Epithelial cell of esophagus (primary cell): ENCODE measurements at regions not wholly inside any gene's neighbourhood (a gene's known extent, or its start where the extent isn't known, plus 50 kb on each side); places are given as distances from the start of the nearest gene placed in this dataset.

Experiments
- DNase-seq: peaks from one replicate; pipeline ENCODE4 v3.0.0; 2010; ENCODE audit warnings: low read depth
- H3K4me3 ChIP-seq: 2 replicates; pipeline ENCODE4 v1.5.1; 2011; ENCODE audit warnings: mild to moderate bottlenecking, low read length, control low read depth
- TF ChIP-seq, protein P1 (sequence below): IDR thresholded peaks from 2 replicates; pipeline ENCODE4 v1.5.1; 2011; ENCODE audit warnings: low read depth, mild to moderate bottlenecking, low read length, control low read depth, inconsistent platforms; ENCODE audit not compliant: insufficient read depth; ENCODE audit errors: missing control alignments

DNA sequence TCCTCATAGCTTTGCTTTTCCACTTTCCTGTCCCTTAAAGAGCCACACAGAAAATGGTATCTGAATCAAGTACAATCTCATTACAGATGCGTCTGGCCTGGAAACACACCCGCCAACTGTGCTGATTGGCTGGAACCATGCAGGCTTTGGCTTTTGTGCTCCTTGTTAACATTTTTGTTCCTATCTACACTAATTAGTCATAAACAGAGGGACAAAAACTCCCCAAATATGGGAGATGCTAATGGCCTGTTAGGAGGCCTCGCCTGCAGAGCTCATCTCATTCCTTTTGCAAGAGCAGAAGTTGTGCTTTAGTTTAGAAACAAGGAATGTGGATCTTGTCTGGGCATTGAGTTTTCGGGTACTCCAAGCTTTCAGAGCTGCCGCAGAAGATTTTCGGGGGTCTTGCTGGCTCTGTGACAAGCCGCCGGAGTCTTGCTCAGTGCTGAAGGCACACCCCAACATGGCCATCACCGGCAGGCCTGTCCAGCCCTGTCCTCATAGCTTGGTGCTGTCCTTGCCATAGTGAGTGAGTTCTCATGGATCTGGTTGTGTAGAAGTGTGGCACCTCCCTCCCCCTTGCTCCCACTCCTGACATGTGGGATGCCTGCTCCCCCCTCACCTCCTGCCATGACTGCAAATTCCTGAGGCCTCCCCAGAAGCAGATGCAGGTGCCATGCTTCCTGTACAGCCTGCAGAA lies 69.8 kb downstream of the METRNL start:
- TF ChIP-seq, protein P1, sequence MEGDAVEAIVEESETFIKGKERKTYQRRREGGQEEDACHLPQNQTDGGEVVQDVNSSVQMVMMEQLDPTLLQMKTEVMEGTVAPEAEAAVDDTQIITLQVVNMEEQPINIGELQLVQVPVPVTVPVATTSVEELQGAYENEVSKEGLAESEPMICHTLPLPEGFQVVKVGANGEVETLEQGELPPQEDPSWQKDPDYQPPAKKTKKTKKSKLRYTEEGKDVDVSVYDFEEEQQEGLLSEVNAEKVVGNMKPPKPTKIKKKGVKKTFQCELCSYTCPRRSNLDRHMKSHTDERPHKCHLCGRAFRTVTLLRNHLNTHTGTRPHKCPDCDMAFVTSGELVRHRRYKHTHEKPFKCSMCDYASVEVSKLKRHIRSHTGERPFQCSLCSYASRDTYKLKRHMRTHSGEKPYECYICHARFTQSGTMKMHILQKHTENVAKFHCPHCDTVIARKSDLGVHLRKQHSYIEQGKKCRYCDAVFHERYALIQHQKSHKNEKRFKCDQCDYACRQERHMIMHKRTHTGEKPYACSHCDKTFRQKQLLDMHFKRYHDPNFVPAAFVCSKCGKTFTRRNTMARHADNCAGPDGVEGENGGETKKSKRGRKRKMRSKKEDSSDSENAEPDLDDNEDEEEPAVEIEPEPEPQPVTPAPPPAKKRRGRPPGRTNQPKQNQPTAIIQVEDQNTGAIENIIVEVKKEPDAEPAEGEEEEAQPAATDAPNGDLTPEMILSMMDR, result no peak
- no peak for DNase-seq
- no peak overlapping the region for H3K4me3 ChIP-seq

DNA sequence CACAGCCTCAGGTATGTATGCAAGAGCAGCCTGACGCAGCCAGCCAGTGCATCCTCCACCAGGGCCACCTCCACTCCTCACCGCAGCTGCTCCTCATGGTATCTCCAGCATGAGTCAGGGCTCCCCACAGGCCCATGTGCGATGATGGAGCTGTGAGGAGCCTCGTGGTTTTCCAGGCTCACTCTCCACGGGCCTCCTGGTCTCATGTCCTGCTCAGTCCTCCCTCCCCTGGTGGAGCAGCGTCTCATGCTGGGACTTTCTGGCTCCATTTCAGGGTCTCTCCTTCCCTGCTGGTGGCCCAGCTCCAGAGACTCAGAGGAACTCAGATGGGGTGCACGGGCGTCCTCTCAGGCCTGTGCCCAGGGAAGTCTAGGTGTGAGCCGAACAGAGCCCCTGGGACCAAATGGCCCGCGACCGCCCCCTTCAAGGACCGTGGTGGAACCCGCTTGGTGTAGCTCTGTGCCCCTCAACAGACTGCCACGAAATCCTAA lies 70.4 kb downstream of the METRNL start:
- no peak for DNase-seq
- no peak overlapping the region for H3K4me3 ChIP-seq
- TF ChIP-seq, protein P1, result no peak

DNA sequence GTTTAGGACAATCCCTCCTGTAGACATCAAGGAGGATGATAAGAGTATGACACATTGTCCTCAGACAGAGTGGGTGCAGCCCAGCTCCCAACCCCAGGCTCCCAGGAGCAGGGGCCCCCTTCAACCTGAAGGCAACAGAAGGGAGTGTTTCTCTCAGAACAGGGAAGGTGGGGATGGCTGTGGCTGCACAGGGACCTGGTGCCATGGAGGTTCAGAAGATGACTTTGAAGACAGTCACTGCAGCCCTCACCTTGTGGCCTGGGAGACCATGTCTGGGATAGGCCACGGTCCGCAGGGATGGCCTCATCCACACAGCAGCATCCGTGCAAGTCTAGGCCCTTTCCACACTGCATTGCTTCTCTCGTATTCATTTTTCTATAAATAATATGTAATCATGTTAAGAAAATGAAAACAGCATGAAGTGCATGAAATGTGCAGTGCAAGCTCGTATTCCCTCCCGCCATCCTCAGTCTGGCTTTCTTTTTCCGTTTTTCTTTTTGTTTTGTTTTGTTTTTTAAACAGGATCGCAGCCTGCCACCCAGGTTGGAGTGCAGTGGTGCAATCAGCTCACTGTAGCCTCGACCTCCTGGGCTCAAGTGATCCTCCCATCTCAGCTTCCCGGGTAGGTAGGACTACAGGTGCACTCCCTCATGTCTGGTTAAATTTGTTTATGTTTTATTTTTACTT lies 71.1 kb downstream of the METRNL start:
- TF ChIP-seq, protein P1, result no peak
- H3K4me3 ChIP-seq, result no peak overlapping the region
- no peak for DNase-seq

DNA sequence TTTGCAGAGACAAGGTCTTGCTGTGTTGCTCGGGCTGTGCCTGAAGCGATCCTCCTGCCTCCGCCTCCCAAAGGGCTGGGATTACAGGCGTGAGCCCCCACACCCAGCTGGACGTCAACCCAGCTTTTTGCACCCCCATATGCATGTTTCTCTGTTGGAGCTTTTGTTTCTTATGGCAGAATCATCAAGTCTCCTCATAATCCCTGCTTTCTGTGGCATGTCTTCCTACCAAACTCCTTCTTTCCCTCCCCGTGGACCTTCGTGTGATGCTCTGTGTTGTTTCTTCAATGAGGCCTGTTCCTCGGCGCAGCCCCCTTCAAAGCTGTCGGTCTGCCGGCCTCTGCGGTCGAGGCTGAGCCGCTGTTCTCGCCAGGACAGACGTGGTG lies 71.6 kb downstream of the METRNL start:
- no peak overlapping the region for H3K4me3 ChIP-seq
- TF ChIP-seq, protein P1, result no peak
- no peak for DNase-seq

DNA sequence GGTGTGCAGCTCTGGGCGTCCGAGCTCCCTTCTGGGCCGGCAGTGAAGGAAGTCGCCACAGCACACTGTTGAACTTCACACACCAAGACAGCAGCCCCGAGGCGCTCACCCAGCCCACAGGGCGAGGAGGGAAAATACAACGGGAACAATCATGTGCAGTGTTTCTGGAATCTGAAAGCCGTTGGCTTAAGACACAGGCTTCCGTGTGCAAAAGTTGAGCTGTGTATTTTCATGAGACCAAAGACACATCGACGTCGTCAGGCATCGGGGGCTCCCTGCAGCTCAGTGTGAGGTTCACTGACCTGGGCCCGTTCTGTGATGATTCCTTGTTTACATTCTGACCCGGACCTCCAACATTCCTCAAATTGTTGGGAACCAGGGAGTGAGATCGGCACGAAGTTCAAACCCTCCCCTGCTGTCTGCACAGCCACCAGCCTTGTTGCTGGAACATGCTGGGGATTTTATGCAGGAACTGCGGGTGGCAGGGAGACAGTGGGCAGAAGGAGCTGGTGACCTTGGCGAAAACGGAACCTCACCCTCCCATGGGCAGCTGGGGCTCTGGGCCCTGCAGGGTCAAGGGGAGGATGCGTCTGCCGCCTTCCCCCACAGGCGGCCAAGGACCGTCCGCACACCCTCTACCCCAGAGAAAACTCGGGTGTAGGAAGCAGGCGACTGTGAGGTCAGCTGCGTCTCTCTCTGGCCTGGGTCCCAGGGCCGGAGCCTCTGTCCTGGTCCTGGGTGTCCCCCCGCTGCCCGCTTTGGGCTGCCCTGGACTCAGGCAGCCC lies 72.2 kb downstream of the METRNL start:
- TF ChIP-seq, protein P1, result no peak
- no peak overlapping the region for H3K4me3 ChIP-seq
- DNase-seq, result no peak

DNA sequence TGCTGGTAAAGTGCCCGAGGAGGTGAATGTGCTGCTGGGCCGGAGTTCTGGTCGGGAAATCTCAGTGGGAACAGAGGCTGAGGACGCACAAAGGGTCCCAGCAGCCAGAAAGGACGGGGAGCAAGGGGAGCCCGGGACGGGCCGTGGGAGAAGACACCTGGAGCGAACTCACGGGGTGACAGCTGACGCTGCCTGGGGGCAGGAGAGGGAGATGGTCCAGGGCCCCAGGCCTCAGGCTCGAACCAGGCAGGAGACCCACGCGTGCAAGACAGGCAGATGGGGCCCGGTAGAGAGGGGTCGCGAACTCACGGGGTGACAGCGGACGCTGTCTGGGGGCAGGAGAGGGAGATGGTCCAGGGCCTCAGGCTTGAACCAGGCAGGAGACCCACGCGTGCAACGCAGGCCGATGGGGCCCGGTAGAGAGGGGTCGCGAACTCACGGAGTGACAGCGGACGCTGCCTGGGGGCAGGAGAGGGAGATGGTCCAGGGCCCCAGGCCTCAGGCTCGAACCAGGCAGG lies 72.9 kb downstream of the METRNL start:
- TF ChIP-seq, protein P1, result no peak
- no peak for DNase-seq
- no peak overlapping the region for H3K4me3 ChIP-seq
